ENCODE measurements at regions not wholly inside any gene's neighbourhood (a gene's known extent, or its start where the extent isn't known, plus 50 kb on each side); places are given as distances from the start of the nearest gene placed in this dataset.

- Histone ChIP-seq H3K27me3 (ENCODE audit: insufficient read depth, low read length) (no peaks in the 10 kb centered on the region), H3F3A (ENCODE audit: insufficient read depth, low read length) (no peaks in the 10 kb centered on the region), H2AFZ (ENCODE audit: low read length) (no peak overlapping the region), H3K79me2 (ENCODE audit: insufficient read depth, low read length) (no peaks in the 10 kb centered on the region), H3K9ac (ENCODE audit: low read length) (no peak overlapping the region), H4K20me1 (ENCODE audit: insufficient read depth, low read length) (no peaks in the 10 kb centered on the region), H3K36me3 (ENCODE audit: insufficient read depth, low read length) (no peaks in the 10 kb centered on the region), H3K4me2 (ENCODE audit: low read length) (no peak overlapping the region), H3K9me2 (ENCODE audit: low read depth, low read length) (no peaks in the 10 kb centered on the region), H3K4me1 (ENCODE audit: insufficient read depth, low read length, severe bottlenecking) (peaks cover 31% of the 10 kb centered on the region), H3K4me3 (ENCODE audit: low read depth, low read length, poor library complexity, severe bottlenecking) (no peak overlapping the region), H3K27ac (ENCODE audit: low read depth, low read length, poor library complexity, severe bottlenecking) (no peak overlapping the region), H3K9me3 (ENCODE audit: low read length) (no peaks in the 10 kb centered on the region)
- TF ChIP-seq CTCF (IDR thresholded peaks at IDR 0.05; ENCODE audit: low read length): no peak
- TF ChIP-seq EZH2 (IDR thresholded peaks at IDR 0.05; ENCODE audit: borderline replicate concordance, low read length): no peak
Measured at GRCh38 chr2:60319031-60319547, 234.4 kb downstream of the BCL11A start.

GRCh38 chr2:60318544-60318943 lies 234.9 kb downstream of the BCL11A start:
- Histone ChIP-seq H3F3A (ENCODE audit: insufficient read depth, low read length) (no peaks in the 10 kb centered on the region), H3K9ac (ENCODE audit: low read length) (no peak overlapping the region), H3K36me3 (ENCODE audit: insufficient read depth, low read length) (no peaks in the 10 kb centered on the region), H3K4me2 (ENCODE audit: low read length) (peak overlapping the region; percentile 46; the same call in 1 of the 2 replicates), H3K4me3 (ENCODE audit: low read depth, low read length, poor library complexity, severe bottlenecking) (no peak overlapping the region), H3K79me2 (ENCODE audit: insufficient read depth, low read length) (no peaks in the 10 kb centered on the region), H3K4me1 (ENCODE audit: insufficient read depth, low read length, severe bottlenecking) (peaks cover 31% of the 10 kb centered on the region), H3K9me2 (ENCODE audit: low read depth, low read length) (no peaks in the 10 kb centered on the region), H3K9me3 (ENCODE audit: low read length) (no peaks in the 10 kb centered on the region), H4K20me1 (ENCODE audit: insufficient read depth, low read length) (no peaks in the 10 kb centered on the region), H3K27me3 (ENCODE audit: insufficient read depth, low read length) (no peaks in the 10 kb centered on the region), H3K27ac (ENCODE audit: low read depth, low read length, poor library complexity, severe bottlenecking) (no peak overlapping the region), H2AFZ (ENCODE audit: low read length) (no peak overlapping the region)
- TF ChIP-seq CTCF (IDR thresholded peaks at IDR 0.05; ENCODE audit: low read length) (no peak), EZH2 (IDR thresholded peaks at IDR 0.05; ENCODE audit: borderline replicate concordance, low read length) (no peak)

GRCh38 chr2:60317844-60318243 lies 235.6 kb downstream of the BCL11A start:
- Histone ChIP-seq H4K20me1 (ENCODE audit: insufficient read depth, low read length) (no peaks in the 10 kb centered on the region), H3K4me2 (ENCODE audit: low read length) (peak overlapping the region; percentile 46), H3F3A (ENCODE audit: insufficient read depth, low read length) (no peaks in the 10 kb centered on the region), H3K9me3 (ENCODE audit: low read length) (no peaks in the 10 kb centered on the region), H3K27me3 (ENCODE audit: insufficient read depth, low read length) (no peaks in the 10 kb centered on the region), H3K36me3 (ENCODE audit: insufficient read depth, low read length) (no peaks in the 10 kb centered on the region), H3K9me2 (ENCODE audit: low read depth, low read length) (no peaks in the 10 kb centered on the region), H3K79me2 (ENCODE audit: insufficient read depth, low read length) (no peaks in the 10 kb centered on the region), H3K9ac (ENCODE audit: low read length) (no peak overlapping the region), H3K4me1 (ENCODE audit: insufficient read depth, low read length, severe bottlenecking) (peaks cover 31% of the 10 kb centered on the region), H3K27ac (ENCODE audit: low read depth, low read length, poor library complexity, severe bottlenecking) (no peak overlapping the region), H3K4me3 (ENCODE audit: low read depth, low read length, poor library complexity, severe bottlenecking) (no peak overlapping the region), H2AFZ (ENCODE audit: low read length) (0 out of 2 replicates have a peak overlapping the region, but pooled peaks have one; percentile 24)
- no peak for TF ChIP-seq CTCF (IDR thresholded peaks at IDR 0.05; ENCODE audit: low read length)
- TF ChIP-seq EZH2 (IDR thresholded peaks at IDR 0.05; ENCODE audit: borderline replicate concordance, low read length): no peak

Measured in OCI-LY1 (cell line).